Left colon (tissue), 2 donors: ENCODE measurements at regions not wholly inside any gene's neighbourhood (a gene's known extent, or its start where the extent isn't known, plus 50 kb on each side); places are given as distances from the start of the nearest gene placed in this dataset.
A peak's percentile ranks its signal among the peaks of the same experiment; 100 is the strongest.

Experiments used
- ATAC-seq: fragments of 200-7000 bp; cut with Tn5 transposase; one replicate; pipeline ENCODE4 v1.9.1; 2020; ENCODE audit warnings: mild to moderate bottlenecking, moderate library complexity
- DNase-seq, 2 donors: peaks; one replicate each; pipeline ENCODE4 v3.0.0-alpha.2; 2020
- intact Hi-C, 2 donors: fragments of 100-400 bp; cut with DNase I in 1 of 2; cut with micrococcal nuclease in 1 of 2; formaldehyde crosslinking; loops; one replicate each; pipeline versions ENCODE4 v1.11.2 to v1.14.0; 2022; cut with DNase I, micrococcal nuclease
- donor health status: DM: no; HTN: no; CAD: no.
- donor health status: DM: yes; HTN: yes; CAD: no.

GRCh38 chr19:57067440-57067839, 52.3 kb upstream of the USP29 start:
- DNase-seq (no peak), ATAC-seq (no peak)
- intact Hi-C loops, result no loop called here

- intact Hi-C loops, result no loop called here
Observed at GRCh38 chr19:57068311-57068710, 51.5 kb upstream of the USP29 start.

GRCh38 chr19:57068921-57069697, 50.7 kb upstream of the USP29 start:
- ATAC-seq (no peak), DNase-seq (peak in 1 of 2 donors; percentile 5)
- intact Hi-C loops, result no loop called here

More at GRCh38 chr19:57068311-57068710, 51.5 kb upstream of the USP29 start:
- ATAC-seq, result no peak
- no peak for DNase-seq
